HepG2 (cell line): ENCODE measurements at regions not wholly inside any gene's neighbourhood (a gene's known extent, or its start where the extent isn't known, plus 50 kb on each side); places are given as distances from the start of the nearest gene placed in this dataset.

Experiments used
- AFF4 ChIP-seq: sonication (generic); formaldehyde crosslinking; IDR thresholded peaks from 2 replicates; pipeline ENCODE4 v1.4.0; 2020; ENCODE audit warnings: missing genetic modification reagents
- ATF1 ChIP-seq: IDR thresholded peaks from 2 replicates; pipeline ENCODE4 v1.6.1; 2016; ENCODE audit warnings: mild to moderate bottlenecking, control low read depth
- CEBPZ ChIP-seq: IDR thresholded peaks from 2 replicates; pipeline ENCODE4 v1.6.1; 2012; ENCODE audit warnings: low read length, improper control_type of control experiment
- DDIT3 ChIP-seq: sonication (generic); formaldehyde crosslinking; IDR thresholded peaks from 2 replicates; pipeline ENCODE4 v1.4.0; 2020; ENCODE audit warnings: mild to moderate bottlenecking, missing genetic modification reagents
- DMAP1 ChIP-seq: IDR thresholded peaks from 2 replicates; pipeline ENCODE4 v1.6.1; 2016
- MAF1 ChIP-seq: sonication (generic); formaldehyde crosslinking; IDR thresholded peaks from 2 replicates; pipeline ENCODE4 v1.5.0; 2020; ENCODE audit warnings: missing genetic modification reagents, borderline replicate concordance
- NAIF1 ChIP-seq: sonication (generic); formaldehyde crosslinking; IDR thresholded peaks from 2 replicates; pipeline ENCODE4 v1.5.0; 2020; ENCODE audit warnings: mild to moderate bottlenecking, missing genetic modification reagents, borderline replicate concordance
- PHF21A ChIP-seq: sonication (generic); formaldehyde crosslinking; IDR thresholded peaks from 2 replicates; pipeline ENCODE4 v1.5.0; 2020; ENCODE audit warnings: mild to moderate bottlenecking, missing genetic modification reagents
- POLR2A ChIP-seq, 2 experiments: IDR thresholded peaks; 2 replicates each; pipeline ENCODE4 v1.6.1; 2011; ENCODE audit warnings: low read depth in 2 of 2, low read length in 2 of 2, mild to moderate bottlenecking in 1 of 2, moderate library complexity in 1 of 2; ENCODE audit not compliant: insufficient read depth in 1 of 2
- POLR2G ChIP-seq: fragments of 200-400 bp; formaldehyde crosslinking; IDR thresholded peaks from 2 replicates; pipeline ENCODE4 v1.6.1; 2018; ENCODE audit warnings: mild to moderate bottlenecking, low read depth, low read length, moderate library complexity
- PPARG ChIP-seq: conservative IDR thresholded peaks from 2 replicates; pipeline ENCODE4 v1.6.1; 2016; ENCODE audit warnings: missing biosample characterization, missing genetic modification reagents
- PRDM4 ChIP-seq: sonication (generic); formaldehyde crosslinking; IDR thresholded peaks from 2 replicates; pipeline ENCODE4 v1.9.0; 2021; ENCODE audit warnings: missing genetic modification reagents, borderline replicate concordance
- RBFOX2 ChIP-seq: fragments of 200-400 bp; formaldehyde crosslinking; IDR thresholded peaks from 2 replicates; pipeline ENCODE4 v1.6.1; 2017; ENCODE audit warnings: low read depth, mild to moderate bottlenecking, low read length
- TAF1 ChIP-seq: sonication (generic); formaldehyde crosslinking; IDR thresholded peaks from 2 replicates; pipeline ENCODE4 v1.4.0; 2020; ENCODE audit warnings: missing genetic modification reagents
- USF2 ChIP-seq, 2 experiments: sonication (generic) in 1 of 2; formaldehyde crosslinking in 1 of 2; IDR thresholded peaks; 2 replicates each; pipeline versions ENCODE4 v1.5.1 to v1.6.1; 2011 to 2020; ENCODE audit warnings: borderline replicate concordance in 1 of 2, low read depth in 1 of 2, low read length in 1 of 2, mild to moderate bottlenecking in 1 of 2, missing genetic modification reagents in 1 of 2, moderate library complexity in 1 of 2
- ZEB1 ChIP-seq: IDR thresholded peaks from 2 replicates; pipeline ENCODE4 v1.6.1; 2012; ENCODE audit warnings: mild to moderate bottlenecking, low read depth, inconsistent platforms; ENCODE audit not compliant: insufficient replicate concordance
- ZMYM4 ChIP-seq: sonication (generic); formaldehyde crosslinking; IDR thresholded peaks from 2 replicates; pipeline ENCODE4 v1.8.1; 2023; ENCODE audit warnings: mild to moderate bottlenecking, missing genetic modification reagents
- ZNF264 ChIP-seq: sonication (generic); formaldehyde crosslinking; IDR thresholded peaks from 2 replicates; pipeline ENCODE4 v1.4.0; 2020; ENCODE audit warnings: missing genetic modification reagents
- ZNF768 ChIP-seq: sonication (generic); formaldehyde crosslinking; IDR thresholded peaks from 2 replicates; pipeline ENCODE4 v1.4.0; 2020; ENCODE audit warnings: missing genetic modification reagents

GRCh38 chr4:3836406-3836755 is 70.2 kb downstream of the ADRA2C start (continued):
- TF ChIP-seq DDIT3 (CRISPR knock-in tag): no peak
- no peak for TF ChIP-seq ZNF768
- TF ChIP-seq TAF1 (CRISPR knock-in tag): peak; percentile 43; the same call in 1 of the 2 replicates
- TF ChIP-seq PHF21A (CRISPR knock-in tag): no peak
- no peak for TF ChIP-seq MAF1 (CRISPR knock-in tag)
- peak; percentile 48 for TF ChIP-seq POLR2G
- TF ChIP-seq ATF1 (CRISPR knock-in tag): no peak
- no peak for TF ChIP-seq ZNF264 (CRISPR knock-in tag)
- TF ChIP-seq ZEB1: no peak
- no peak for TF ChIP-seq ZMYM4 (CRISPR knock-in tag)
- no peak for TF ChIP-seq AFF4 (CRISPR knock-in tag)
- TF ChIP-seq DMAP1 (CRISPR knock-in tag): no peak
- TF ChIP-seq USF2 (IDR thresholded peaks at IDR 0.05; ENCODE audit: low read depth, low read length): peak; percentile 47; the same call in 1 of the 2 replicates
- peak; percentile 60; the same call in 1 of the 2 replicates for TF ChIP-seq USF2 (CRISPR knock-in tag; IDR thresholded peaks at IDR 0.05; ENCODE audit: borderline replicate concordance)
- TF ChIP-seq POLR2A (IDR thresholded peaks at IDR 0.05; ENCODE audit: insufficient read depth in 1 of 2, low read depth in 2 of 2, low read length in 2 of 2): 0 out of 4 replicates have a peak, but pooled peaks of 1 of the 2 experiments have one; percentile 34
- TF ChIP-seq NAIF1 (CRISPR knock-in tag): no peak; the same call in 1 of the 2 replicates
- 0 out of 2 replicates have a peak, but pooled peaks have one; percentile 17 for TF ChIP-seq RBFOX2
- no peak for TF ChIP-seq CEBPZ
- no peak for TF ChIP-seq PPARG (CRISPR knock-in tag)
- no peak for TF ChIP-seq PRDM4 (CRISPR knock-in tag)
